Parathyroid adenoma (tissue), 2 donors: ENCODE measurements at regions not wholly inside any gene's neighbourhood (a gene's known extent, or its start where the extent isn't known, plus 50 kb on each side); places are given as distances from the start of the nearest gene placed in this dataset.

Experiments used
- H2AFZ ChIP-seq: fragments of 300-600 bp; sonication (generic); one replicate; pipeline ENCODE4 v1.7.0; 2017; ENCODE audit warnings: antibody characterized with exemption, mild to moderate bottlenecking
- H3K27ac ChIP-seq: fragments of 300-600 bp; sonication (generic); one replicate; pipeline ENCODE4 v1.7.0; 2017
- H3K27me3 ChIP-seq: fragments of 300-600 bp; sonication (generic); one replicate; pipeline ENCODE4 v1.7.0; 2017; ENCODE audit warnings: low read length; ENCODE audit not compliant: control insufficient read depth, insufficient read depth
- H3K36me3 ChIP-seq: fragments of 300-600 bp; sonication (generic); one replicate; pipeline ENCODE4 v1.7.0; 2017; ENCODE audit warnings: low read length; ENCODE audit not compliant: control insufficient read depth, insufficient read depth
- H3K4me1 ChIP-seq: fragments of 300-600 bp; sonication (generic); one replicate; pipeline ENCODE4 v1.7.0; 2017; ENCODE audit warnings: control low read depth
- H3K4me2 ChIP-seq: fragments of 300-600 bp; sonication (generic); one replicate; pipeline ENCODE4 v1.7.0; 2017; ENCODE audit warnings: low read length
- H3K4me3 ChIP-seq: fragments of 300-600 bp; sonication (generic); one replicate; pipeline ENCODE4 v1.7.0; 2017; ENCODE audit warnings: low read depth, low read length
- H3K79me2 ChIP-seq: fragments of 300-600 bp; sonication (generic); one replicate; pipeline ENCODE4 v1.7.0; 2017; ENCODE audit warnings: control low read depth
- H3K9ac ChIP-seq: fragments of 300-600 bp; sonication (generic); one replicate; pipeline ENCODE4 v1.7.0; 2017; ENCODE audit warnings: mild to moderate bottlenecking
- H3K9me3 ChIP-seq: fragments of 300-600 bp; sonication (generic); one replicate; pipeline ENCODE4 v1.7.0; 2017; ENCODE audit warnings: low read length; ENCODE audit not compliant: control insufficient read depth
- CTCF ChIP-seq: fragments of 300-600 bp; sonication (generic); IDR thresholded peaks from one replicate; pipeline ENCODE4 v1.7.0; 2017; ENCODE audit warnings: antibody characterized with exemption, mild to moderate bottlenecking
- donor health status: primary hyperparathyroidism.

DNA sequence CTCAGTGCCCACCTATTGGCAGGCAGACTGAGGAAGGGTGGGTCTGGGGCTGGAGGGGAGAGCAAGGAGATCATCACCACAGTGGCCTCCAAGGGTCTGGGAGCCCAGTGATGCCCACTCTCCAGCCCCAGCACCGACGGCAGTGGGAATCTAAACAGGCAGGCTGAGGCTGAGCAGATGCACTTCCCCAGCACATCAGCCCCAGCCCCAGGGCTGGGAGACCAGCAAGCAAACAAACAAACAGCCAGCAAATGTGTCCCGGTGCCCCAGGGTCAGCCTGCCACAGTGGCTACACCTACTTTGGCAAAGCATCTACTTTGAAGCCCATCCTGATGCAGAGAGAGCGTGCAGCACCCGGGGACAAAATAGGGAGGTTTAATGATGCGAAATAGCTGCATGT, 216.3 kb upstream of the ZC3H12A start:
- no peaks in the 10 kb centered on the region for H3K9me3 ChIP-seq
- TF ChIP-seq CTCF, result no peak
- H3K4me3 ChIP-seq, result no peak overlapping the region
- no peak overlapping the region for H3K9ac ChIP-seq
- no peak overlapping the region for H3K4me2 ChIP-seq
- no peak overlapping the region for H2AFZ ChIP-seq
- H3K4me1 ChIP-seq, result no peaks in the 10 kb centered on the region
- no peaks in the 10 kb centered on the region for H3K79me2 ChIP-seq
- peaks cover 4% of the 10 kb centered on the region for H3K27me3 ChIP-seq
- H3K27ac ChIP-seq, result no peak overlapping the region
- no peaks in the 10 kb centered on the region for H3K36me3 ChIP-seq

- H3K27ac ChIP-seq, result no peak overlapping the region
- TF ChIP-seq CTCF, result no peak
- no peaks in the 10 kb centered on the region for H3K4me1 ChIP-seq
- no peak overlapping the region for H2AFZ ChIP-seq
- no peak overlapping the region for H3K4me2 ChIP-seq
- H3K9ac ChIP-seq, result no peak overlapping the region
- H3K9me3 ChIP-seq, result no peaks in the 10 kb centered on the region
- H3K27me3 ChIP-seq, result peaks cover 4% of the 10 kb centered on the region
- H3K79me2 ChIP-seq, result no peaks in the 10 kb centered on the region
- no peaks in the 10 kb centered on the region for H3K36me3 ChIP-seq
- no peak overlapping the region for H3K4me3 ChIP-seq
These were observed 215.4 kb upstream of the ZC3H12A start for GRCh38 chr1:37259019-37259418.

DNA sequence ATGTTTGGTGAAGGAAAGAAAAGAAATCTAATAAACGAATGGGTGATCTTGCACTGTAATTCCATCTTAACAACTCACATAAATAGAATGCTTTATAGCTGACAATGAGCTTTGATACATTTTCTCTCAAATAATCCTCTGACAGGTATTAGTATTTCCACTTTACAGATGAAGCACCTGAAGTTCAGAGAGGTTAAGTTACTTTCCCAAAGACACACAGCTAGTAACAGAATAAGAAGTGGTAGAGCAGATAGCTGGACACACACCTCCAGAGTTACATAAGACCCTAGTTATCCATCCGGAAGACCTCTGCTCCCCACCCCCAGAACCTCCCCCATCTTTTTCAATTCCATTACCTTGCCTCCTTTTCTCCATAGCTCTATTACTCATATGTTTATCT, 213.3 kb upstream of the ZC3H12A start:
- Histone ChIP-seq H3K27ac (no peak overlapping the region), H3K36me3 (no peaks in the 10 kb centered on the region), H3K79me2 (no peaks in the 10 kb centered on the region), H3K4me3 (no peak overlapping the region), H2AFZ (no peak overlapping the region), H3K9ac (no peak overlapping the region), H3K4me1 (no peaks in the 10 kb centered on the region), H3K9me3 (no peaks in the 10 kb centered on the region), H3K4me2 (no peak overlapping the region), H3K27me3 (no peaks in the 10 kb centered on the region)
- no peak for TF ChIP-seq CTCF

DNA sequence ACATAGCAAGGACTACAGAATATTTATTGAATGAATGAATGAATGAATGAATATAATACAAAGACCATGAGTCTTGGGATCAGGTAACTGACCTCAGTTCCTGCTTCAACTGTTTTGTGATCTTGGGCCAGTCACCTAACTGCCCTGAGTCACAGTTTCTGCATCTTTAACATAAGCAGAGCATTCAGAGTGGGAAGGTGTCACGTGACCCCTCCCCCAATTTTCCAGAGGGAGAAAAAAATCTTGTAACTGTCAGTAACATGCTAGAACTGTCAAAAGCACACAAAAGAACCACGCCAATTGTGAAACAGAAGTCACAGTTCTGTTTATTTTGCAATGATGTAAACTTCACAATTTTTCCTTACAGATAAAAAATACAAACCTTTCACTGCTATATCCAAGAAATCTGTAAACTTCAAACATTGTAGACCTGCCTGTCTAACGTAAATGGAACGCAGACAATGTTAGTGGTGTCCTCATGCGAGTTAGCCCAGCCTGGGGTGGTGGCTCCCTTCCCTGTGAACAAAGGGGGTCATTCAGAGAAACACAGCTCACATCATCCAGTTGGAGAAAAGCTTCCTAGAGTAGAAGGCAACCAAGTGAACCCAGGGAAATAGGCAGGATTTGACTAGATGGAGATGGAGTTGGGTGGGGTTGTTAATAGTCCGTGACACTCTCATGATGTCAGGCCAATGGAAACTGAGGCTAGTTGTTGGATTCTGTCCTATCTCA, 211.8 kb upstream of the ZC3H12A start:
- Histone ChIP-seq H3K9me3 (no peaks in the 10 kb centered on the region), H3K4me3 (no peak overlapping the region), H3K4me1 (no peaks in the 10 kb centered on the region), H3K27ac (no peak overlapping the region), H2AFZ (no peak overlapping the region), H3K9ac (no peak overlapping the region), H3K36me3 (no peaks in the 10 kb centered on the region), H3K4me2 (no peak overlapping the region), H3K27me3 (no peaks in the 10 kb centered on the region), H3K79me2 (no peaks in the 10 kb centered on the region)
- no peak for TF ChIP-seq CTCF

GRCh38 chr1:37265156-37265555, 209.2 kb upstream of the ZC3H12A start:
- H3K4me3 ChIP-seq, result no peak overlapping the region
- H3K9me3 ChIP-seq, result no peaks in the 10 kb centered on the region
- H3K27ac ChIP-seq, result no peak overlapping the region
- H3K4me1 ChIP-seq, result no peaks in the 10 kb centered on the region
- H3K27me3 ChIP-seq, result no peaks in the 10 kb centered on the region
- H2AFZ ChIP-seq, result no peak overlapping the region
- TF ChIP-seq CTCF, result no peak
- no peak overlapping the region for H3K9ac ChIP-seq
- no peak overlapping the region for H3K4me2 ChIP-seq
- no peaks in the 10 kb centered on the region for H3K79me2 ChIP-seq
- H3K36me3 ChIP-seq, result no peaks in the 10 kb centered on the region
